GM12872 (cell line): ENCODE measurements at regions not wholly inside any gene's neighbourhood (a gene's known extent, or its start where the extent isn't known, plus 50 kb on each side); places are given as distances from the start of the nearest gene placed in this dataset.
A peak's percentile ranks its signal among the peaks of the same experiment; 100 is the strongest.

ENCODE experiments used
- CTCF ChIP-seq: IDR thresholded peaks from 3 replicates; pipeline ENCODE4 v1.5.1; 2011; ENCODE audit warnings: low read depth, mild to moderate bottlenecking, low read length, moderate library complexity; ENCODE audit not compliant: insufficient read depth

GRCh38 chr3:24639061-24639460 is 144.4 kb upstream of the THRB start:
- TF ChIP-seq CTCF: no peak

DNA sequence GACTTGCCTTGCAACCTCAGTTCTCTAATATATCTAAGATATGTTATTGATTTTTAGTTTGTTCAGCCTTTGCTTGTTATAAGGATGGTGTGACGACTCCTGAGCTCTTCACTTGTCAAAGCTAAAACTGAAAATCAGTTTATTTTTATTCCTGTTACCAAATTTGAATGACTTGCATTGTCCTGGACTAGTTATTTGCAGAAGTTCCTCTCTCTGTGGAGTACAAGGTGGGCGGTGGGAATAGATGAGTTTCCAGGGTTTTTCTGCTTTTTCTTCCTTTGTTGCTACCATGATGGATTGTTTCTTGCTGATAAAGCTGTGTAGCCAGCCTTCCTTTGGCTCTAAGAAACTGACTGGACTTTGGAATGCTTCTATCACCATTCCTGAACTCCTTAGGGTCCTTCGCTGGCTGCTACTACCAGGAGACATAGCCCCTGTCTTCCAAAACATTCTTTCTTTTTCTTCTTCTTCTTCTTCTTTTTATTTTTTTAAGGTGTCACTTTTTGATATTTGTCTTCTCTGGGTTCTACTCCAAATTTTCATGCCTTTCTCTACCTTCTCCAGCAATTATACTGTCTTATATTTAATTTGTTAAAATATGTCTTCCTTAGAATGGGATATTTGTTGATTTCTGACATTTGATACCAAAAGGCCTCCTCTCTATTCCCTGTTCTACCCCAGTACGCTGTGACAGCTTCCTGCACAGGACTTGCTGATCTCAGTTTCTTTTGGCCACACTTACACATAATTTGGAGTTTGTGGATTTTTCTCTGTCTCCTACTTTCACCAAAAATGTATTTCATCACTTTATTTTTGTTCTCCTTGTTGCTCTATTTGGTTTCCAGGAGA is 145.1 kb upstream of the THRB start:
- TF ChIP-seq CTCF: no peak

DNA sequence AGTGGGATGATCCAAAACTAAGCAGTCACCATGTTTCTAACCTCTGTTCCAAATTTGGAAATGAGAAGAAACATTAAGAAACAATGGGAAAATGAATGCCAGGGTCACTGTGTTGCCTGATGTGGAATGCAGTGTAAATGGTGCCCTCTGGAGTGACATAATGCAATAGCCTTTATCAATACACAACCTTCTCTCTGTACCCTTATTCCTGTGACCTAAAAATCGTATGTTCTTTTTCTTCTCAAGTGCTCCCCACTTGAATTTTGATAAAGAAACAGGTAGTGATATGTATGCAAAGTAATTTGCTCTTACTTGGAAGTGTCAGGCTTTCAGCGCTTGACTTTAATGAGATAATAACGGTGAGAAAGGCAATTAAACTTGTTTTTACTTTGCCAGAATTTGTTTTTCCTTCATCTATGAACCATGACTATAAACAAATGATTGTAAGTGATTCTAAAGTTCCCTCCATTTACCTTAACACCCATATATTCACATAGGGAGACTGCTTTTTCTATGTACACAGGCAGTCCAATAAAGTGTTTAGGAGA is 145.8 kb upstream of the THRB start:
- peak; percentile 33; the same call in 1 of the 3 replicates for TF ChIP-seq CTCF

DNA sequence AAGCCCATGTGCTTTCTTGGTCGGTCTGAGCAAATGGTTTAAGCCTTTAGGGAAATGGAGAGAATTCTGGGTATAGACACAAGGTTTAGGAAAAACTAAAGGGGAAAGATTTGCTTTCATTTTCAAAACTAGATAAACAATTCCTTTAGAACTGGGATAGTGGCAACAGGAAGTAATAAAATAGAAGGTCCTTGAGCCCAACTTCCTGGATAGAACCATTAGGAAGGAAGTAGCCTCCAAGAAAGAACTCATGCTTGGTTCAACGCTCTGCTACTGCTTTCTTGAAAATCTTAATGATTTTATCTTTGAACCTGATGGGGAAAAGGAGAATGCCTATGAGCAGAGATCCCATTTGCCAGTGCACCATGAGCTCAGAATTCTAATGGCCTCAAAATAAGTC is 147.0 kb upstream of the THRB start:
- TF ChIP-seq CTCF: no peak

GRCh38 chr3:24645047-24645446 is 150.4 kb upstream of the THRB start:
- TF ChIP-seq CTCF: no peak

DNA sequence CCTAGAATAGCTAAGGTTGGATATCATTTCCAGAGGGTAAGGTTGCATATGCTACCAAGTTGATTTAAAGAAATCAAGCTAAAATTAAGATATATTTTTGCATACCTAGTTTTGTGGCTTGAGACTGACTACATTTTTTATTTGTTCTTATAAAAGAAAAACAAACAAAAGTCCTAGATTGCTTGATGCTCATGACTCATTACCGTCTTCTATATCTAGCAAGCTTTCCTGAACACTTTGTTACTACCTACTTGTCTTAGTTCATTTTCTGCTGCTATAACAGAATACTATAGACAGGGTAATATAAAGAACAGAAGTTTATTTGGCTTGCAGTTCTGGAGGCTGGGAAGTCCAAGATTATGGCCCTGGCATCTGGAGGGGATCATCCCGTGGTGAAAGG is 152.1 kb upstream of the THRB start:
- TF ChIP-seq CTCF: no peak

DNA sequence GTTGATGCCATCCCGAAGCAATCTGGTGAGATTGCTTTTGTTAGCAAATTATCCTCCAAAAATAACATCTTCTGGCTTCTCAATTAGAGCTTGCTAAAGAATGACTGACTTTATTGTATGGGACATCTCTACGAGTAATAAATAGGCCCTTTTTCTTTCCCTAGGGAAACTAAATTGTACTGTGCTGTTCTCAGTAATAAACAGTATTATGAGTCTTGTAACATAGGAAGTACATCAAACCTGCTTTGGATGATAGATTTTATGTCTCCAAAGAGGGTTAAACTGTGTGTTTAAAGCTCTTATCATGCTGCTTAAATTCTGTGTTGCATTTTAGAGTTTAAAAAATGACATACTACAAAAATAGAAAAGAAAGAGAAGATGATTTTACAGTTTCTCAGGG is 153.4 kb upstream of the THRB start:
- no peak for TF ChIP-seq CTCF
